GM19193 (cell line): ENCODE measurements at regions not wholly inside any gene's neighbourhood (a gene's known extent, or its start where the extent isn't known, plus 50 kb on each side); places are given as distances from the start of the nearest gene placed in this dataset.

ENCODE experiments used
- POLR2A ChIP-seq: IDR thresholded peaks from 4 replicates; pipeline ENCODE4 v1.6.1; 2011; ENCODE audit not compliant: insufficient read depth, insufficient read length; ENCODE audit errors: extremely low read depth

DNA sequence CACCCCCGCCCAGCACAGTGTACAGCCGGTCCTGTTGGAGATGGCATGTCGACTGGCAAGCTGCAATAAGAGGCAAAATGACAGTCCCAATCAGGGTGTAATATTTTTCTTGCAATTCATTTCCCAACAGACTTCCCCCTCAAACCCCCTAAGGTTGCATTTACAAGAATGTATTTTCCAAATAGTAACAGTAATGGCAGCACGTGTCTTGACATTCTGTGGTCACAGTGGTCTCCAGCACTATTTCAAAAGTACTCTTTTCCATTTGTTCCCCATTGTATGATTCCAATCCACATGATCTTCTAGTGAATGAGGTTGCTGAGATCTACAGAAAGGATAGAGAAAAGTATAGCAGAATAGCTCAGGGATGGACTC, 97.8 kb upstream of the CARMIL1 start:
- no peak for TF ChIP-seq POLR2A

DNA sequence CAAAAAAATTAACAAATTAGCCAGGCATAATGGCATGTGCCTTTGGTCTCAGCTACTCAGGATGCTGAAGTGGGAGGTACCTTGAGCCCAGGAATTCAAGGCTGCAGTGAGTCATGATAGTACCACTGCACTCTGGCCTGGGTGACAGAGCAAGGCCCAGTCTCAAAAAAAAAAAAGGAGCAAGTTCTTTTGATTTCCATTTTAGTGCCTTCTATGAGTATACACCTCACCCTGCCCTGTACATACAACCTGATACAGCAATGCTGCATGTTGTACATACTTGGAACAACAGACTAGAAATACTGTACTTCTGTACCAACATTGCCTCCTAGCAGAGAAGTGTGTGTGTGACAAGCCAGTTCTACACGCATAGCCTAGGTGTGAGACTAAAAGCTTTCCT, 97.3 kb upstream of the CARMIL1 start:
- TF ChIP-seq POLR2A, result no peak

DNA sequence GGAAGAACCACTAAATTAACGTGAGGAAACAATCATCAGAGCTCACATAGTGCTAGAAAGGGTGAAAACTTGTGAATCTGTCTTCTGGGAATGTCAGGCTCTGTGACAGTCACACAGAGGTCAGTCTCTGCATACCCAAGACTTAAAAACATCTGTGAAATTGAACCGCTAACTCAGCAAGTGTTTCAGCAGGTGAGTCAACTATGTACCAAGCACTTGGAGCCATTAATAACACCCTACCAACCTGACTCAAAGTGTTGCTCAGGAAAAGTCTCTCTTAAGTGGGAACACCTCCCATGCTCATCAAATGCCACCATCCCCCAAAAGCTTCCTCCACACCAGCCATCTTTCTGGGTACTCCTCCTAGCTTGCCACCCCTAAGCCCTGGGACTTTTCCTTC, 92.3 kb upstream of the CARMIL1 start:
- TF ChIP-seq POLR2A, result no peak

DNA sequence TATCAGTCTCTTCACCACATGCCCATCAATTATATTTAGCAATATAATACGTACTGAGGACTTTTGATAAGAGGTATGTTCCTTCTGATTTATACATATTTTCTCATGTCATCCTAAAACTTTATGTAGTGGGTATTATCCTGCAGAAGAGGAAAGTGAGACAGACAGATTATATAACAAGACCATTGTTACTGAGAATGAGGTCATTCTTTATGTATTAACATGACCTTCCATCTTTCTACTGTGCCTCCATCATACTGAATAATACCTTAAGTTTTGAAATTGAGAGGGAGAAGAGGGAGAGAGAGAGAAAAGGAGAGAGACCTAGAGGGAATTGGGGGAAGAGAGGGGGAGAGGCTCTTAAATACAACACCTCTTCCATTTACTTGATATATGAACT, 90.9 kb upstream of the CARMIL1 start:
- no peak for TF ChIP-seq POLR2A

DNA sequence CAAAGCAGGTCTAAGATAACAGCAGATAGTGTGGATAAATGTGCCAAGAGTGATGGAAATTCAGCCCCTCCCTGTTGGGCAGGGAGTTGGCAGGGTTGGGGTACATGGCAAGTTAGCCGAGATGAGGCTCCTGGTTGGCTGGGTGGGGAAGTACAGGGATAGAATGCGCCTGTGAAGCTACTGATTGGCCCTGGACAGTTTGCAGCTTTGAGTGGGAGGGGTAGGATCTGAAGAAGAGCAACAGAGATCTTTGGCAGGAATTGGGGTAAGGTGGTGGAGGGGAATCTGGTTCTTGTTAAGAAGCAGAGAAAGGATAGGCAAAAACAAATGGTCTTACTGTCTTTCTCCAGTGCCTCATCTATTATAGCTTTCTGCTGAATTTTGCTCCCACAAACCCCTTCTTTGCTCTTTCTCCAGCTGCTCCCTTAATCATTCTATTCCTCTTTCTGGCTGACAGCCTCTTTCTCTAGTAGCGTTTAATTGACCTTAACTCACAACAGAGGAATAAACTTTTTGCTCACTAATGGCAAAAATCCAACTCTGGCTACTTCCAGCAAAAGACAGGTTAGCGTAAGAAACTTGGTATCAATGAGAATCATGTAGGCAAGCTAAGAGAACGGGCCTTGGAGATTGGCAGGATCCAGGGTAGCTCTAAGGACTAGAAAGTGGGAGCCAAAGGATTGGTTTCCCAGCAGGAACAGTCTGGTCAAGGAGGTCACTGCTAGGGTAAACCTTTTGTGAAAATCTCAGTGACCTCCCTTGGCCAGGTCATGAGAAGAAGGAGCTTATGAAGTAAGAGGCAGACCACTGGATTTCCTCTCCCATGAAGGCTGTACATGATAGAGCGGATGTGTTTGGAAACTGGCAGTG, 86.3 kb upstream of the CARMIL1 start:
- TF ChIP-seq POLR2A, result no peak

DNA sequence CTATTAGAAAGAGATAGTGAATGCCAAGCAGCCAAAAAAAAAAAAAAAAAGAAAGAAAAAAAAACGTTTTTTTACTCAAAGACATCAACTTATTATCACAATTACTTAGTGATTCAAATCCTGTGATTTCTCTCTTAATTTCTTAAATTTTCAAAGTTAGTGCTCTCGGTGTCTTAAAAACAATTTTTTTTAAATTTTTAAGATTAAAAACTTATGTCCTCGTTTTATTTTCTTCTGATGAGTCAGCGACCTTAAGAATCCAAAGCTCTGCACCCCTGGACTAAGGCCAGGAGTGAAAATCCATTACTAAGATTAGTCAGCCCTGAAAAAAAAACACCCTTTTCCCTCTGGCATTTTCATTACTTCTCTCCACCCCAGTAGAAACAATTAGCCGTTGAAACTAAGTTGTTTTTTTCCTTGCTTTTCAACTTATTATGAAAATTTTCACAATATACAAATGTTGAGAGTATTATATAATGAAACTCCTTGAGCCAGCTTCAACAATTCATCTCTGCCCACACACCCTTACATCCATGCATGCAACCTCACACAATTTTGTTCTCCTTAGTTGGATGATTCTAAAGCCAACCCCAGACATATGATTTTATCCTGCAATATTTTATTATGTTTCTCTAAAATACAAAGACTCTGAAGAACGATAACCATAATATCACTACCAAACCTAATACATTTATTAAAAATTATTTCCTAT, 85.6 kb upstream of the CARMIL1 start:
- no peak for TF ChIP-seq POLR2A

DNA sequence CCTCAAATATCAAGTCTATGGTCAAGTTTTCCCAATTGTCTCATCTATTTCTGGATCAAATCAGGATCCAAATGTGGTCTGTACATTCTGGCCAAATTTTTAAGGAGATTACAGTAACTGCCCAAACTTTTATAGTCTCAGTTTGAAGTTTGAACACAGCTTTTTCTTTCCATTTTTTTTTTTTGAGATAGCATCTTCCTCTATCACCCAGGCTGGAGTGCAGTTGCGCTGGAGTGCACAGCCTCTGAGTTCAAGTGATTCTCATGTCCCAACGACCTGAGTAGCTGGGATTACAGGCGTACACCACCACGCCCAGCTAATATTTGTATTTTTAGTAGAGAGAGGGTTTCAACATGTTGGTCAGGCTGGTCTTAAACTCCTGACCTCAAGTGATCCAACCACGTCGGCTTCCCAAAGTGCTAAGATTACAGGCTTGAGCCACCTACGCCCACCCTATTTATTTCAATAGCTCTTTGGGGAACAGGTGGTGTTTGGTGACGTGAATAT, 84.9 kb upstream of the CARMIL1 start:
- no peak for TF ChIP-seq POLR2A

DNA sequence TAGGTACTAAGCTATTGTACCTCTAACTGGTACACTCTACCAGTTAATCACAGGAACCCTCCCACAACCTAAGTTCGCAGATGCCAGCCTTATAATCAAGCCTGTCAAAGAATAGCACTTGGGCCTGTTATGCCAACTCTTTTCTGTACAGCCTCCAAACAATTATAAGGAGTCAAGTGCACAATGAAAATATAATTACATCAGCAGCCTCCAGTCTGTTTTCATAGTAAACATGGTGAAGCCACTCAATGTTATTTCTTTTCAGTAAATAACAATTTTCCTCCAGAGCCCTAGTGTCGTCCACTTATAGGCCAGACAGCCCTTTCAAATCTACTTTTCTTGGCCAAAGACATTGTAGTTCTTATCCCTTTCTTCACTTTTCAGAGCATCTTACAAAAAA, 82.7 kb upstream of the CARMIL1 start:
- TF ChIP-seq POLR2A, result no peak

DNA sequence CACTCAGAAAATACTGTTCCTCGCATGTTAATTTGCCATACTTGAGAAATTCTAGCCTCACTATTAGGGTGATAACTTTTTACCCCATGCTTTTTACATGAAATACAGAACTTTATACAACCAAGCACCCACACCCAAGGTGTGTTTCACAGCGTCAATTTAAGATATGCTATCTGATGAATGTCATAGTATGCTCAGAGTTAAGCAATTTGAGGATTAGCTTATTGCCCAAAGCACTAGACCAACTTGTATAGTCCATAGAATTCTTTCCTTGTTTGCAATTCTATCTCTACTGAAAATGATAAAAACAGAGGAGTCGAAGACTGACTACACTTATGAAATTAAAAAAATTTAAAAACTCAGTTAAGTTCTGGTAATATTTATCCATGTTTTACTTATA, 82.1 kb upstream of the CARMIL1 start:
- TF ChIP-seq POLR2A, result no peak

DNA sequence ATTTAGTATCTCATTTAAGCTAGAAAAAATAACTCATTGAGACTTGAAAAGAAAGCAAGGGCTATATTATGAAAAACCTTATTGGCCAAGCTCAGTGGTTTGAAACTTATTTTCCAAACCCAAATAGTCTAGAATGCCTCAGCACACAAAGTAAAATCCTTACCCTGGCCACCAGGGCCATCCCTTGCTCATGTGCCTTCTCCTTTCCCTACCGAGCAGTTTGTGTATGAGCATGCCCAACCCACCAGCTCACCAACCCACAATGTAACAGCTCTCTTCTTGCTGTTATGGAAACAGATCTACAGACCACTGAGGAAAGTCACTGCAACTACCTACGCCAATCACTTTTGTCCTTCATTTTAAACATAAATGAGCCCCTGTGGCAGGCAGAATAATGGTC, 79.6 kb upstream of the CARMIL1 start:
- no peak for TF ChIP-seq POLR2A

DNA sequence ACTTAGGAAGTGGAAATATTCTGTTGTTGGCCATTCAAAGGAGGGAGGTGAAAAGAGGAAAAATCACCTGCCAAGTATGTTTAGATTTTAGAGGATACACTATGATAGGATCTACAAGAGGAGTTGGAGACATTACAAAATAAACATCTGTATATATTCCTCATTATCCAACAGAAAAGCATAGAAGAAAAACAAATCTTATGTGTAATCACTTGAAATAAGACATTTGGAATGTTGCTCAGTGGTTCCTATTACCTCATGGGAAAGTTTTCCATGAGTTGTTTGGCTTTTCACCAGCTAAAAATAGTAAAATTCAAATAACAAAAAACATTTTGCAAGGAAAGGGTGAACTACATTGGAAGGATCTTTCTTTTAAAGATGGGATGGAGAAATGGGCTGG, 76.7 kb upstream of the CARMIL1 start:
- no peak for TF ChIP-seq POLR2A

DNA sequence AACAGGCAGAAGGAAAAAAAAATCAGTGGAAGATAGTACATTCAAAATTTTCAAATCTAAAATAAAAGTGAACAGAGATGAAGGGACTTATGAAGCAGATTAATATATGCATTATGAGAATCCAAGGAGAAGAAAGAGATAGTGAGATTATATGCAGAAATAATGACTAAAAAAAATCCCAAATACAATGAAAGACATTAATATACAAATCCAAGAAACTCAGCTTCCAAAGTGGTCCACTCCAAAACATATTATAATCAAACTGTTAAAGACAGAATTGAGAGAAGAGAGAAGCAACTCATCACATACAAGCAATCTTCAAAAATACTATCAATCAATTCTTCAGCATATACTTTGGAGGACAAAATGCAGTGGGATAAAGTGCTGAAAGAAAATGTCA, 73.5 kb upstream of the CARMIL1 start:
- no peak for TF ChIP-seq POLR2A

DNA sequence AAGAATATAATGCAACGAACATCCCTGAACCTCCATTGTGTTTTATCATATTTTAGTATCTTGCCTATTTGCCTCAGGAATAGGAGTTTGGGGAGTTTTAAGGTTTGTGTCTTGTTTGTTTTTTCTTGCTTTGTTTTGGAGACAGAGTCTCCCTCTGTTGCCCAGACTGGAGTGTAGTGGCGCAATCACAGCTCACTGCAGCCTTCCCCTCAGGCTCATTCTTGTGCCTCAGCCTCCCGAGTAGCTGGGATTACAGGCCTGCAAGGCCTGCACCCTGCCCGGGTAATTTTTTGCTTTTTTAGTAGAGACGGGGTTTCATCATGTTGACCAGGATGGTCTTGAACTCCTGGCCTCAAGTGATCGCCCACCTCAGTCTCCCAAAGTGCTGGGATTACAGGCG, 63.3 kb upstream of the CARMIL1 start:
- no peak for TF ChIP-seq POLR2A

DNA sequence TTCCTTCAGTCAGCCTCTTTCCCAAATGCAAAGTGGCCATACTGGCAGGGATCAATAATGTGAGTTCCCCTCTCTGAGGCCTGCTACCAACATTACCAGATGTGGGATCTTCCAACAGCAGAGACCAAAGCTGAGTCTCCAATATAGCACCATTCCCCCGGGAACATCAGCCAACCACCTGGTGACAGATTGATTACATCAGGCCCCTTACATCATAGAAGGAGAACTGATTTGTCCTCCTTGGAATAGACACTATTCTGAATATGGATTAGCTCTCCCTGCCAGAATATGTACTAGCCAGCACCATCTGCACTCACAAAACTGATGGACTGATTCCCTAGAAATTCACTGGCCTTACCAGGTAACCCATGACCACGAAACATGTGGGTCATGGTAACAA, 61.9 kb upstream of the CARMIL1 start:
- no peak for TF ChIP-seq POLR2A

DNA sequence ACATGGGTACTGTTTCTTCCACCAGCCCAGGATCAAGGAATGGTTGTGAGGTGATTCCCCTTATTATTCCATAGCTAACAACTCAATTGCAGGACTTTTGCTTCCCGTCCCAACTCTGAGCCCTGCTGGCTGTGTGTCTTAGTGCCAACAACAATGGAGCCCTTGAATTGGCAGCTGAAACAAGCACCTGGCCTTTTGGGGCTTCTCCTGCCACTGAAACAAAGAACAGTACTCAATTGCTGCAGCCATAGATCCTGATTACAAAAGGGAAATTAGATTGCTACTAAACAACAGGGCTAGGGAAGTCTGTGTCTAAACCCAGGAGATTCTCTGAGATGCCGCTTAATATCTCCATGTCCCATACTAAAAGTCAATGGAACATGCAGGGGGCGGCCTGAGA, 61.3 kb upstream of the CARMIL1 start:
- no peak for TF ChIP-seq POLR2A

DNA sequence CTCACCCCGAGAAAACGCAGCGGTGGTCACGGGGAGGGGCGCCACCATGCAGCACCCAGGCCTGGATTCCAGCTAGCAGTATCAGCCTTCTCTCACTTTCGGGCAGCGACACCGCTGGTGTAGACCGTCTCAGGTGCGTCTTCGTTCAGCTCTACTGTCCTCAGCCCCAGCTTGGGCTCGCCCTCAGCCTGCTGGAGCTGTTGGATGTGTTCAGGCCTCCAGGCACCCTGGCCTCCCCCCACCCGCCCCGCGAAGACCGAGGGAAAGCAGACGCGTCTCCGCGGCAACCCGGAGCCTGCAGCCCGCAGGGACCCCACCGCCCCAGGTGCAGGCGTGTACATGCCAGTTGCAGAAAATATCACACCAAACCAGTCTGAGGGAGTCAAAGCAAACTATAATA, 60.8 kb upstream of the CARMIL1 start:
- no peak for TF ChIP-seq POLR2A
